NCI-H1930 (cell line): ENCODE measurements at regions not wholly inside any gene's neighbourhood (a gene's known extent, or its start where the extent isn't known, plus 50 kb on each side); places are given as distances from the start of the nearest gene placed in this dataset.

Experiments used
- DNase-seq, 2 experiments: peaks; one replicate each; lab custom pipeline; 2025; lab: John Stamatoyannopoulos, UW

DNA sequence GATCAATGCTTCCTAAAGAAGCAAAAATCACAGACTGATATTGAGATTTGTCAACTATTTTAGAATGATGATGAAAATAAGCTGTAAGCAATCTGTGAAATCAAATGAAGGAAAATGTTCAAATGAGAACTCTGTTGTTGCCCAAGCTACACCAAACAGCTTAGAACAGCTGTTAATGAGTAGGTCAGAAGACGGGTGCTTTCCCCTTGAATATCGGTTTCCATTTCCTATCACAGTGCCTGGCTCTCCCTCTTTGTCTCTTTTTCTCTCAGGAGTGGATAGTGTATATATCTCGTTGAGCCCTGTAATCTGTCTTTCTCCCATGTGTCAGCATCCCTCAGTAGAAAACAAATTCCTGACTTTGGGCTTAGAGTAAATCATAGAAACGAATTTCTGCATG lies 1592.9 kb upstream of the TENM3 start:
- DNase-seq = no peak

DNA sequence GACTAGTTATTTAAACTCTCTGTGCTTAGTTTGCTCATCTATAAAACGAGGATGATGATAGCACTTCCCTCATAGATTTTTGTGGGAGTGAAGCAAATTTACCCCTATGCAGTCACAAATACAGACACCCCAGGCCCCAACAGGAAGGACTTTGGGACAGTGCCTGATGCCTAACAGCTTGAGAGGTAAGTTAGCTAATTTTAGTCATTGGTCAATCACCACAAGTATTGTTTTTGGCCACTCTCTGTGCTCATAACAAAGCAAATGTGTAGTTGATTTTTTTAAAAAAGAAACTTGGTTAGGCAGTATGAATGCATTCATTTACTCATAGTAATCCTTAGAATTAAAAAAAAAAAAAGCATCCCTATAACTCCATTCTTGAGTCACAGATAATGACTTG lies 1590.7 kb upstream of the TENM3 start:
- no peak for DNase-seq

DNA sequence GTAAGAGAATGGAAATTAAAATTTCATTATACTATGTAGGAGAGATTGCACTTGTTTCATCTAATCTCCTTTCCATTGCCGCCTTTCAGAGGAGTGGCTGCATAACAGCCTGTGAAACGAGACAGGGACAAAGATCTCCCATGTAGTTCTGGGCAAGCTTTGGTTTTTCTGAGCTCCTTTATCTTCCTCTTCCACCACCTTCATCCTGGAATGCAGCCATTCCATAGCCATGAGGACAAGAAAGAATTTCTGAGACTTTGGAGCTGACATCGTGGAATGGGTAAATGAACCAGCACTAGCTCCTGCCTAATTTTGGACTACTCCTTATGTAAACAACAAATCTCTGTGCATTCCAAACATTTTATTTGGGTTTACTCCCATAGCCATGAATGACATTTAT lies 1587.3 kb upstream of the TENM3 start:
- no peak for DNase-seq

DNA sequence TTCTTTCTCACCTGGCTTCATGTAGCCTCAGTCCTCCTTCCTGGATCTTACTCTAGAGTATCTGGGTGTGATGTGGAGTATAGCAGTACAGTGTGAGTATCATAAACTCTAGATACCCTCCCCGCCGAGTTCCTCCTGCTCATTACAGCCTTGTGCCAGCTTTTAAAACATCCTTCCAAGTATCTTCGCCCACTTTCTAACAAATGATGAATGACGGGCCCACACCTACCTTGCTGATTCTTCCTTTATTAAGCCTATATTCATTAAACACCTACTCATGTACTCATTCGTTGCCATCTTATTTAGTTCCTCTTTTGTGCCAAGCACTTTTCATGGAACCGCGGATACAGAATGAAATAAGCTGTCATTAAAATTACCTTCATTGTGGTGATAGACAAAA lies 1585.3 kb upstream of the TENM3 start:
- no peak for DNase-seq

DNA sequence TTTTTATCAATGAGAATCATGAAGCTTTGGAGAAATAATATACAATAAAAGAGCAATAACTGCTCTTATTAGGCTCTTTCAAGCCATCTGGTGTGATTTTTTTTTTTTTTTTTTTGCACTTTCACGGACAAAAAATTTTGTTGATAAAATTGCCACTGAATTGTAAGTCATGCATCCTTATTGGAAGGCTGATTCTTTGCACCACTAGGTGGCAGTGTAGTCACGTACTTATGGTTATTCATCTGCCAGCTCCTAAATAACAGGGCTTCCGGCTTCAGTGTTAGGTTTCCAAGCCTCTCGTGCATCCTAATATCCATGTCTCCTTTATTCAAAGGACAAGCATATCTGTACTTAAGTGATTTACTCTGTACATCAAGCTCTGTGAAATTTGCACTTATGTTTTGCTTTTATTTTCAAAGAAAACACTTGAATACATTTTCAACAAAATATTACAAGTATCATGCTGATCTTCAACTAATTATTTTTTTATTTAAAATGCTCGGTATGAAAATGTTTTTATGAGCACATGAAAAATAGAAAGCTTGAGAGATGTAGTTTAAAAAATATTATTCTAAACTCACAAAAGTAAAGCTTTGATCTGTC lies 1578.3 kb upstream of the TENM3 start:
- peak; percentile 46 to 76 for DNase-seq

DNA sequence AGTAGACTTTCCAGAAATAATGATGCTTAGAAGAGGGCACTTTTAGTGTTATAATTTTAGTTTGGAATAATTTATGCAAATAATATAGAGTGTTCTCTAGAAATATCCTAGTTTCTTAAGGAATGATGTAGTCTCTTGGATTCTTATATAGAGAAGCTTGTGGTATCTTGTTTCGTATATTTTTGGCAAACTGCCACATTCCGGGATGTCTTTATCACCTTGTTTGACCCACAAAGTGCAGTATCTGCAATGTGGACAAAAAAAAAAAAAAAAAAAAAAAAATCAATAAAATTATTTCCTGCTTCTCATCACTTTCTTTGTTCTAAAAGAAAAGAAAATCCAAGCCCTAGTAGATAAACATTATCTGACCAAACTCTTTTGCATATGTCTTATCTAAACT lies 1577.7 kb upstream of the TENM3 start:
- DNase-seq = no peak

DNA sequence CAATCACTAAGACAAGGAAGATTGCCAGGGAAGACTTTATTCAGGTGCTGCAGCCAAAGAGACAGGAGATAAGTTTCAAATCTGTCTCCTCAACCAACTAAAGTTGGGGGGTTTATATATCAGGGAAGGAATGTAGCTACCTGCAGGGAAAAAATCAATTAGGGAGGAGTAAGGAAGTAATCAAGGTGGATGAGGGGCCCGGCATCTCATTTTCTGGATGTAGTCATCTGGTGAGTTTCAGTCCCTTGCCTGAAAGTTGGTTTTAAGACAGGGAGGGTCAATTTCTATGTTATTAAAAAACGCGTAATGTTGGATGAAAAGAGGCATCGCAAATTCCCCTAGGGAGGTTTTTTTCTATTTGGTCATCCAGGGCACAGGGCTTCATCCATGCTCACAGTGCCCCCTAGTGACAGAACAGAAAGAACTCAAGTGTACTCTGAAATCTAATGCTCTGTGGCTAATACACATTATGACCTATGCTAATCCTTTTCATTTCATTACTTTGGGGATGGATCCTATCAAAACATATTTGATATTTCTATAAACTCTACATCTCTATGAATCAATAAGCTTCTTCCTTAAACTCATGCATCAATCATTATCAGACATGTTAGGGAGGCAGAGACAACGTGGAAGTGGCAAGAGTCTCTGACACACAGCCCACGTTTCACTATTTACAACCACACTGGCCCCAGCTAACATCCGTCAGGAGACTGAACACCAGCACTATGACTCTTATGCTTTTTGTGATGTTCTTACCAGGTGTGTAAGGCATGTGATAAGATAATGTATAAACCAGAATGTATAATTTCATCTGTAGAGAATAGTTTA lies 1577.0 kb upstream of the TENM3 start:
- peak; percentile 24 to 31 for DNase-seq

DNA sequence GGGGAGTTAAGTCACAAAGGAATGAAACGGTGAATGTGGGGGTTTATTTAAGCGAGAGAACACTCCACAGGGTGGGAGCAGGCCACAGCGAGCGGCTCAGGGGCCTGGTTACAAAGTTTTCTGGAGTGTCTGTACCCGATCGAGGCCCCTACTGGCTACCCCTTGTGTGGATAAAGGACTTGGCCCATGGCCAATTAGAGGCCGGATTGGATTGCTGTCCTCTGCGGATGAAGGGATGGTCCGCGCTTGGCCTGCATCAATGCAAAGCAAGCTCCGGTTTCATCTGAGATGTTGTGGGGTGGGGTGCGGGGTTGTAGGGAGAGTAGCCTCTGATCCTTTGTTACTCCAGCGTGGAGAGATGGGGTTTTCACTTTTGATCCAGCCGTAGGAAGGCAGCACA lies 1574.5 kb upstream of the TENM3 start:
- DNase-seq = no peak

DNA sequence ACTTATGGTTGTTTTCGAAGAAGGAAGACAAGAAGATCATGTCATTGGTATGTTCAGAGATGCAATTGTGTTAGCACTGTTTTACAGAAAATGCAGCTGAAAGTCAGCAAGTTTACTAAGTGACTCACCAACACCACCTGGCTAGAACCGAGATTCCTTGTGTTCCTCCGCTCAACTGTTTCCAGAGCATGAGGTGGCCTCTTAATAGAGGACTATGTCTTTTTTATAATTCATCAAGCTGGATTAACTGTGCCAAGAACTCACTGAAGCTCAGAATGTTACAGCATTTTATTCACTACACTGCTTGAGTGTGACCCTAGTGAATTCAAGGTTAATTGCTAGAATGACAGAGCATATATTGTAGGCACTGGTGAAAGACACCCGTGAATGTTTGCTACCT lies 1573.5 kb upstream of the TENM3 start:
- DNase-seq = no peak

DNA sequence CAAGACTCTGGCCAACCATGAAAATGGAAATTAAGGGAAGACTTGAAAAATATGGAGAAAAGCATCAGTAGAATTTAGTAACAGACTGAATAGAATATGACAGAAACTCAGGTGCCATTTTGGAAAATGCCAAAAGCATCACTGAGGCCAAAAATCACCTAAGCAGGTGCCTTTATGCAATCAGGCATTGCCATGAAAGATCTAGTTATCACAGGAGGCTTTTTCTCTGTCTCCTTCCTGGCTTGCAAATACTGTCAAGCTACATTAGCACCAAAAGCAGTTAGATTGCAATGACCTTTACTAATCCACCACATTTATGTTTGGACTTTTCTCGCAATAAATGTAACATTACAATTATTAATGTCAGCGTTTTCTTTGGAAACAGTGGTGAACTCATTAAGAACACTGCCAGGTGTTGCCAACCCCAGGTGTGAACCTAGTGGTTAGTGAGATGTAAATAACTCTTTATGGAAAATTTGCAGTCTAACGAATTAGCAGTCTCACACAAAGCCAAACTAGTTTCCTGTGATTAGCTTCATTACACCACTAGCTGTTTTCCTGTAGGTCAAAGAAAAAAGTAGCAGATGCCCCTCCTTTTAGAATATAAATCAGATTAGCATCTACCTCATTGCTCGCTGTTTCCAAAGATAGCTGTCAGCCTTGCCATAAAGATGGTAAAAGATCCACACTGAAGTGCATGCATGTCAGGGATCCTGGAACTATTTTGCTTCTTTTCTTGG lies 1568.4 kb upstream of the TENM3 start:
- no peak for DNase-seq

DNA sequence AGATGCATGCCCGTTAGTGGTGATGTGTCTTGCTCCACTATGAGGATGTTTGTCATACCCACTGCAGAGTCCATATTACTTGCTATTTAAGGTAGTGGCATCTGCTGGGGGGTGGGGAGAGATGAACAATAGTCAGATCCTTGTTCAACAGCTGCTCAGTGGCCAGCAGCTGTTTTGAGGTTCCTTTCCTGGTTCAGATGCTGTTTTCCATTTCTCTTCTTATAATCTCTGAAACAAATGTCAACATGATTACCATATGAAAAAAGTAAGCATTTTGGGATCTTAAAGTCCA lies 1567.9 kb upstream of the TENM3 start:
- no peak for DNase-seq

DNA sequence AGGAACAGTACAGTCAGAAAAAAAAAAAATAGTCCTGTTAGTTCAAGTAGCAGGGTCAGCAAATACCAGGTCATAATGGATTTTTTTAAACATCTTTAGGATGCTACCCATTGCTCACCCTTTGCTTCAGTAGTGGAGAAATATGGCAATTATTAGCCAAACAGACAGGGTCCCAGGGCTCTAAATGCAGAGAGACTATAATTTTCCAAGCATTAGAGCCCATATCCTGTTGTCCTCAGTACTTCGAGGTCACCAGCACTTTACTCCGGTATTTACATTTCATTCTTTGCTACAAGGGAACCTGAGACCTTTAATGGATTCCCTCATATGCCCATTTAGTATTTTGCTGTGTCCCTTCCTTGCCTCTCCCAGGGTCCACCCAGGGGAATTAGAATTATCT lies 1562.9 kb upstream of the TENM3 start:
- DNase-seq = no peak

DNA sequence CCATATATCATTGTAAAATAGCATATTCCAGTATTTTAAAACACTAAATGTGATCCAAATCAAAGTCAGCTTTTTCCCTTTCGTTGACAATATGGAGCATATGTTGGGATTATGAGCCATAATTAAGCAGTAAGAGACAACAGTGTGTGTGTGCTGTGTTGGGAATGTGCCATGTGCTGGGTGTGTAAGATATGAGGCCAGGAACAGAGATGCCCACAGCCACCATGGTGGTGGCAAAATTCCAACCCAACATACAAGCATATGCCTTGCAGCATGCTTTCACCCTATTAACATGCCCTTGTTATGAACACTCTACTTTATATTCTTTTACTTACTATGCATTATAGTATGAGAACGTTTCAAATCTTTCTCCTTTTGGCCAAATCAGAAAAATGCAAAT lies 1560.4 kb upstream of the TENM3 start:
- DNase-seq = no peak

DNA sequence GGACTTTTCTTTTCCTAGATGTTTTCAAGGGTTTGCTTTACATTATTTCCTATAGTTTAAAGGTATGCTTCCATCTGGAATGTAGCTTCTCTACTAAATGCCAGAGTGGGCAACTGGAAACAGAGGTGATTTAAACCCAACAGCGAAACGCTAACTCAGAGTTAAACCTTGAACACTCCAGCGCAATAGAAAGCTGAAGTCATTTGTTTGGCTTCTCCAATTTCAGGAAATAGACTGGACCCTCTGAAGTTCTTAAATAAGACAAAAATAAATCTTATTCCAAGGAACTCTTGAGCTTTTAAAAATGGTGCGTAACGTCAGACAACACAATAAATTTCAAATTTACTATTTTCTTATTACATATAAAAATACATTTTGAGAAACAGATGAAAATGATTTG lies 1560.0 kb upstream of the TENM3 start:
- DNase-seq = no peak

DNA sequence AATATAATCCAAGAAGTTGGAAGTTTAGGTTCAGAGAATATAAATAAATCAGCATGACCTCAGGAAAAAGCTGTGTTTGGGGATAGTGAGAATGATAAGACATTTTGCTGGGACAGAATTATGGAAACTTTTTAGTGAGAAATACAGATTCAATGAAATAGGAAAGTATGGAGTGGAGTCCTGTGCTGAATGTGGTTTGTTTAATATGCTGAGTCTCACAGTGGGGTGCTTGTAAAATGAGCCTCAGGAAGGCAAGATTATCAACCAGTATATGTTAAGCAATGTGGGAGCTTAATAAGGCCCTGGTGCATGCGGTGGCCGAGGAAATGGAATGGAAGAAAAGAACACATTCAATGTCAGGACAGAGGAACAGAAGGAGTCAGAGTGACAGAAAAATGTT lies 1554.7 kb upstream of the TENM3 start:
- no peak for DNase-seq

DNA sequence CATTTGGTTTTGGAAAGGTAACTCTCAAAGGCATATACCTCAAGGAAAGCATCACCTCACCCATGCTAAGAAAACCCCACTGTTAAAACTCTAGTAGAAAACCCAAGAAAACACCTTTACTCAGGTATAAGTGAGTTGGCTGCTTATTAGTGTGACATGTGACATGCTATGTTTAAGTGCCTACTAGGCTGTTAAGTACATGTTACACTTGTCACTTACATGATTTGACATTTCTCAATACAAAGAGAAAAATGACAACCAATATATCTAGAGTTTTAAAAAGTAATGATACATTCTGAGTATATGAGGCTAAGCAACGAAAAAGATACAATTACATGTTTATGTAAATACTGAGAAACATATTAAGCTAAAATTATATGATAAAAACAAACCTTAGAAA lies 1548.3 kb upstream of the TENM3 start:
- DNase-seq = no peak

DNA sequence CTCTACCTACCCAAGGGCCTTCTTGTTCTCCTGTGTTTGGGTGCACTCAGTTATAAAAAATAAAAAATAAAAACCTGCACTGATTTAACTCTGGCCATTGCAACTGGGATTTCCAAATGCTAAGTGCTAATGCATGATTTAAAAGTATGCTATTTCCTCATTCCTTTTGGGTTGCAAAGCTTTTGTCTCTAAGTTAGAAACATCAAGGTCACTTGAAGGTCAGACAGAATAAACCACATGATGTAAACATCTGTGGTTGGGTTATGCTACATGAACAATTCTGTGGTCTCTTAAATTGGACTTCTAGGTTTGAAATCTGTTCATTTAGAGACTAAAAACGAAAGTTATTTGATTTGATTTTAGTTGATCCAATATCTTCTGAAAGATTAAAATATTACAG lies 1547.4 kb upstream of the TENM3 start:
- DNase-seq = no peak

DNA sequence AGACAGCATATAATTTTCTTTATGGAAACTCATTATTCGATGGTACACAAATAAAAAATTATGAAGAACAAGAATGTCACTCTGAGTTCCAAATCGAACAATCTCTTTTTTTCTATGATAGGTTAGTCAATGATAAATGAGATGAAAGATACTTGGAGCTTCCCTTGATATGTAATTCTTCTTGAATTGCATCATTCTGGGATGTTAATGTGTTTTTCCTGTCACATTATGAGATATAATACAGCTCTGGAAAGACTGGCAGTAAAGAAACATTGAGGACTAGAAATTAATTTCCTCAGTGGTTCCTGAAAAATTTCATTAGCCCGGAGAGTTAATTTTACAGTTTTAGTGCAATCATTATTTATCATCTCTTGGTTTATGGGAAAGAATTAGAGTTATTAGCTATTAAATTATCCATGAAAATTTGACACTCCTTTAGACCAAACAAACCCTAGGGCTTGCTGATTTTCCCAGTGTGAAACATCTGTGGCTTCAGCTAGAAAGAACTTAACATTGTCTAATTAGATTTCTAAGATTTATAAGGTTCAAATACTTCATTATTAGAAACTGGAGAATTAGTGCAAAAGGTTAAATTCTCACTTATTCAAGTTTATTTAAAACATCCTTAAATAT lies 1546.6 kb upstream of the TENM3 start:
- no peak for DNase-seq

DNA sequence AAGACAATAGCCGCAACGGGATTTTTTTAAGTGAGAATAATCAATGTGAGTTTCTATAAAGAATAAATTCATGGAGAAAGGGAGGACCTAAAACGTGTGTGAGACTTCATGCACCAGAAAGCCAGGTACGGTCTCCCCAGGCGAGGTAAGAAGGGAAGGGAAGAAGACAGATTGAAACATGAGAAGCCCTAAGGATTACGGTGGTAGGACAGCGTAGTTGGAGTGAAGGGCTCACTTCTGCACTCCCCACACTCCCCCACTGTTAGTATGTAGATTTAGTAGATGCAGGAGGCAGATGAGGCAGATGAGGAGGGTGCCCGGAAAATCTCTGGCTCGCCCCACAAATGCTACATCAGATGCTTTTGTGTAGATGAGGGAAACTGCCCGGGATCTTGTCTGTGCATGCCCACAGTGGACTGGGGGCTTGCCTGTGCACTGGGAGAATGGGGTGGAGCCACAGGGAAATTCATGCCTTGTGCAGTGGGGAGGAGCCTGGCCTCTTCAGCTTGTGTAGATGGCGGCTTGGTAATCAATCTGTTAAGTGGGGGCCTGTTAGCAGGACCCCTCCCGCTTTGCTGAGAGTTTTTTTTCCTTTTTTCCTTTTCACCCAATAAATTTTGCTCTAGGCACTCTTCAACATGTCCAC lies 1544.5 kb upstream of the TENM3 start:
- DNase-seq = no peak

DNA sequence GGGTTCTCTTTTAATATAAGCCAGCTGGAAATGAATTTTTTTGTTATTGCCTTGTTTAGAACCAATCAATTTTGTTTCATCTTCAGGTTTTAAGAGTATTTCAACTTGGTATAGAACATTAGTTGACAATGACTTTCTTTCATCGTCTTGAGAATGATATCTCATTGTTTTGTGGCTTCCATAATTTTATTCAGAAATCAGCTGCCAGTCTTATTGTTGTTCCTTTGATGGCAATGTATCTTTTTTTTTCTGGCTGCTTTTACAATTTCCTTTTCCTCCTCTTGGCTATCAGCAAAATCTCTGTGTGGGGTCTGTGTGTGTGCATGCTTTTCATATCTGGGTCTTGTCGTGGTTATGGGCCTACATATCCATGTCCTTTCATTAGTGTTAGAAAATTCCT lies 1536.4 kb upstream of the TENM3 start:
- DNase-seq = no peak

DNA sequence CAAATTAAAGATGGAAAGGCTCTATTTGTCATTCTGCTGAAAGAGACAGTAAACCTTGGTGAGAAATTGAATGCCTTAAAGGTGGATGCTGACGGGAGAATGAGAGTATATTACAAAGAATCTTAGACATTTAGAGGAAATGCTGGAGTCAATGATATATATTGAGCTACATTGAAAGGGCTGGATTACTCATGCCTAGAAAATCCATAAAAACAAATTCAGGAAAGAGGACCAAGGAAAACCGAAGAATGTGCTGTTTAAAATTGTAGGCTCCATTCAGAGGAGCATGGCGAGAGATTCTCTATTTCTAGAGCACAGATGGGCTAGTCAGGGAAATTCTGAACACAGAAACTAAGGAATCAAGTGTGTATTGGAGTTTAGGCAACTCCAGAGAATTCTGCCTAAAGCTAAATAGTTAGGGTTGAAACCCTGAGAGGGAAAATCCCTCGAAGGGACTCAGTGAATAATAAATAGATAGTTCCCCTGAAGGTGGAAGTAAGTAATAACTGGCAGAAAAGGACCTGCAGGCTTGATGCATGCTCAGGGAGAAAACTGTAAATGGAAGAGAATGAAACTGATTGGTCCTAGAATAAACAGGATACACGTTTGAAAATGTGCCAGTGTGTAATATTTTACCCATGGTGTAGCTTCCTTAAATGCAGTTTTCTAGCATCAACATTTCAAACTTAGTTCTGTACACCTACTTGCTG lies 1532.4 kb upstream of the TENM3 start:
- DNase-seq = no peak
